Body of pancreas (tissue), 4 donors: ENCODE measurements at regions not wholly inside any gene's neighbourhood (a gene's known extent, or its start where the extent isn't known, plus 50 kb on each side); places are given as distances from the start of the nearest gene placed in this dataset.
A peak's percentile ranks its signal among the peaks of the same experiment; 100 is the strongest.

Experiments used
- ATAC-seq: fragments of 150-250 bp; one replicate; pipeline ENCODE4 v1.9.1; 2016
- DNase-seq, 4 donors: peaks; one replicate each; pipeline ENCODE4 v3.0.0-alpha.2; 2019
- H3K27ac ChIP-seq, 4 donors: fragments of 200-600 bp; sonication (generic); 1 replicate in 3 of 4; 2 replicates in 1 of 4; pipeline versions ENCODE4 v1.5.1 to v1.6.1; 2016 to 2019; ENCODE audit warnings: mild to moderate bottlenecking in 1 of 4, mixed read lengths in 1 of 4, moderate library complexity in 1 of 4
- H3K27me3 ChIP-seq, 2 donors: fragments of 200-600 bp; sonication (generic); one replicate each; pipeline ENCODE4 v1.6.0; 2016; ENCODE audit warnings: mild to moderate bottlenecking in 1 of 2
- H3K36me3 ChIP-seq, 2 donors: fragments of 200-600 bp; sonication (generic); replicated peaks in 1 of 2; 2 replicates each; pipeline ENCODE4 v1.5.1; 2016; ENCODE audit warnings: low read depth in 2 of 2; ENCODE audit not compliant: insufficient read depth in 1 of 2
- H3K4me1 ChIP-seq: fragments of 200-600 bp; sonication (generic); one replicate; pipeline ENCODE4 v1.6.0; 2016
- H3K4me3 ChIP-seq, 2 donors: fragments of 200-600 bp; sonication (generic); 1 replicate in 1 of 2; 2 replicates in 1 of 2; pipeline ENCODE4 v1.5.1; 2016 to 2019
- H3K9me3 ChIP-seq, 3 donors: fragments of 200-600 bp; sonication (generic); 1 replicate in 2 of 3; 2 replicates in 1 of 3; pipeline ENCODE4 v1.5.1; 2016
- CTCF ChIP-seq, 7 experiments: fragments of 450-650 bp in 4 of 7; fragments of 200-600 bp in 3 of 7; sonication (generic) in 3 of 7; IDR thresholded peaks; one replicate each; pipeline ENCODE4 v1.5.1; 2016 to 2019; ENCODE audit warnings: antibody characterized with exemption in 7 of 7
- POLR2A ChIP-seq, 3 donors: fragments of 450-650 bp; IDR thresholded peaks; one replicate each; pipeline ENCODE4 v1.6.1; 2016; ENCODE audit warnings: antibody characterized with exemption in 3 of 3, mild to moderate bottlenecking in 2 of 3
- WGBS, 2 donors: methylation state at CpG; one replicate each; pipeline ENCODE4 v1.1.5; 2017; 5-methylcytosine and 5-hydroxymethylcytosine counted together
- intact Hi-C: fragments of 100-400 bp; cut with DNase I; formaldehyde crosslinking; loops from one replicate; pipeline ENCODE4 v1.15.1; 2023

GRCh38 chr18:76058146-76058545 lies 436.9 kb downstream of the ZNF516 start:
- TF ChIP-seq CTCF (IDR thresholded peaks at IDR 0.05) = no peak
- TF ChIP-seq POLR2A (IDR thresholded peaks at IDR 0.05) = no peak
- no peaks in the 10 kb centered on the region for H3K27me3 ChIP-seq
- no peak overlapping the region for H3K4me3 ChIP-seq
- DNase-seq (no peak), ATAC-seq (no peak)
- H3K4me1 ChIP-seq = no peaks in the 10 kb centered on the region
- H3K36me3 ChIP-seq = no peaks in the 10 kb centered on the region
- intact Hi-C loops = no loop called here
- 57 to 65% methylated on average over 10 of the region's 10 CpGs for WGBS, 2 donors
- no peak overlapping the region for H3K27ac ChIP-seq
- H3K9me3 ChIP-seq = no peaks in the 10 kb centered on the region

- Histone ChIP-seq H3K27ac (no peak overlapping the region), H3K4me1 (no peaks in the 10 kb centered on the region), H3K36me3 (no peaks in the 10 kb centered on the region), H3K27me3 (no peaks in the 10 kb centered on the region), H3K9me3 (no peaks in the 10 kb centered on the region), H3K4me3 (no peak overlapping the region)
- no peak for DNase-seq
- no peak for ATAC-seq
- TF ChIP-seq POLR2A (IDR thresholded peaks at IDR 0.05) (no peak), CTCF (IDR thresholded peaks at IDR 0.05) (no peak)
- intact Hi-C loops = no loop called here
- 61 to 74% methylated on average over 15 to 16 of the region's 16 CpGs for WGBS, 2 donors
These were observed 437.7 kb downstream of the ZNF516 start for GRCh38 chr18:76057386-76057785.

- H3K4me3 ChIP-seq = no peak overlapping the region
- H3K27ac ChIP-seq = no peak overlapping the region
- H3K4me1 ChIP-seq = no peaks in the 10 kb centered on the region
- WGBS, 2 donors = 61 to 72% methylated on average over 13 of the region's 13 CpGs
- intact Hi-C loops = no loop called here
- H3K36me3 ChIP-seq = no peaks in the 10 kb centered on the region
- H3K27me3 ChIP-seq = no peaks in the 10 kb centered on the region
- ATAC-seq = peak; percentile 38
- no peaks in the 10 kb centered on the region for H3K9me3 ChIP-seq
- TF ChIP-seq CTCF (IDR thresholded peaks at IDR 0.05) = no peak
- no peak for TF ChIP-seq POLR2A (IDR thresholded peaks at IDR 0.05)
- DNase-seq = peak in 2 of 4 donors; percentile 35 to 41
These were observed 438.5 kb downstream of the ZNF516 start for GRCh38 chr18:76056471-76057110.

GRCh38 chr18:76055578-76055977 lies 439.5 kb downstream of the ZNF516 start:
- no peaks in the 10 kb centered on the region for H3K4me1 ChIP-seq
- H3K4me3 ChIP-seq = no peak overlapping the region
- no peaks in the 10 kb centered on the region for H3K9me3 ChIP-seq
- WGBS, 2 donors = 69 to 72% methylated on average over 9 of the region's 9 CpGs
- intact Hi-C loops = no loop called here
- DNase-seq (no peak), ATAC-seq (no peak)
- H3K27me3 ChIP-seq = no peaks in the 10 kb centered on the region
- H3K27ac ChIP-seq = no peak overlapping the region
- H3K36me3 ChIP-seq = no peaks in the 10 kb centered on the region
- TF ChIP-seq POLR2A (IDR thresholded peaks at IDR 0.05) = no peak
- no peak for TF ChIP-seq CTCF (IDR thresholded peaks at IDR 0.05)

GRCh38 chr18:76055025-76055424 lies 440.0 kb downstream of the ZNF516 start:
- DNase-seq = no peak
- TF ChIP-seq POLR2A (IDR thresholded peaks at IDR 0.05) = no peak
- Histone ChIP-seq H3K9me3 (no peaks in the 10 kb centered on the region), H3K27me3 (no peaks in the 10 kb centered on the region), H3K4me1 (no peaks in the 10 kb centered on the region), H3K4me3 (no peak overlapping the region), H3K36me3 (no peaks in the 10 kb centered on the region), H3K27ac (no peak overlapping the region)
- intact Hi-C loops = no loop called here
- 63 to 70% methylated on average over 9 of the region's 9 CpGs for WGBS, 2 donors
- no peak for ATAC-seq
